Spleen (tissue), 7 donors: ENCODE measurements at regions not wholly inside any gene's neighbourhood (a gene's known extent, or its start where the extent isn't known, plus 50 kb on each side); places are given as distances from the start of the nearest gene placed in this dataset.

Experiments used
- POLR2A ChIP-seq, 3 donors: fragments of 450-650 bp; IDR thresholded peaks; one replicate each; pipeline ENCODE4 v1.5.1; 2017; ENCODE audit warnings: antibody characterized with exemption in 3 of 3, mild to moderate bottlenecking in 1 of 3
- POLR2AphosphoS5 ChIP-seq, 3 donors: sonication (generic); formaldehyde crosslinking; IDR thresholded peaks; one replicate each; pipeline ENCODE4 v1.5.1; 2017; ENCODE audit warnings: antibody characterized with exemption in 3 of 3
- TF ChIP-seq, protein P1 (sequence below), 11 experiments: fragments of 200-600 bp in 7 of 11; fragments of 450-650 bp in 4 of 11; sonication (generic) in 4 of 11; IDR thresholded peaks in 8 of 11; conservative IDR thresholded peaks in 3 of 11; 1 replicate in 7 of 11; 2 replicates in 4 of 11; pipeline versions ENCODE4 v1.4.0 to v1.8.0; 2016 to 2021; ENCODE audit warnings: antibody characterized with exemption in 11 of 11, inconsistent platforms in 4 of 11, mild to moderate bottlenecking in 1 of 11
- donor health status: DM: no; HTN: no; CAD: no; lungs with moderate emphysema.
- donor health status: DM: no; HTN: no; CAD: no.
- donor health status: DM: no; HTN: no; CAD: no.

DNA sequence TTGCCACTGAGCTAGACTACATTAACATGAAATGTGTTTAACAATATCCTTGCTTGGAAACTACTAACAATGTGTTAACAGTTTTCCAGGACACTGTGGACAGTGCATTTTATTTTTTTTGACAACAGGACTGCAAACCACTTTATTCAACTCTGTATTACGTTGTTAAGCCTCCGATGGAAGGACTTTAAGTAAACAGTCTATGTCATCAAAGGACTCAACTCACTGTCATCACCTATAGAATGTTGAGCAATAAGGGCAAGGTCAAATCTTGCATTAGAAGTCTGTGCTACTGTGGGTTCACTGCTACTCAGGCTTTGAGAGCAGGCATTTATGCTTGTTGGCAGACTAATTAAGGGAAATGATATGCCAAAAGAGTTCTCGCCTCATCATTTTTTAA, 483.7 kb downstream of the FLRT2 start:
- TF ChIP-seq, protein P1, sequence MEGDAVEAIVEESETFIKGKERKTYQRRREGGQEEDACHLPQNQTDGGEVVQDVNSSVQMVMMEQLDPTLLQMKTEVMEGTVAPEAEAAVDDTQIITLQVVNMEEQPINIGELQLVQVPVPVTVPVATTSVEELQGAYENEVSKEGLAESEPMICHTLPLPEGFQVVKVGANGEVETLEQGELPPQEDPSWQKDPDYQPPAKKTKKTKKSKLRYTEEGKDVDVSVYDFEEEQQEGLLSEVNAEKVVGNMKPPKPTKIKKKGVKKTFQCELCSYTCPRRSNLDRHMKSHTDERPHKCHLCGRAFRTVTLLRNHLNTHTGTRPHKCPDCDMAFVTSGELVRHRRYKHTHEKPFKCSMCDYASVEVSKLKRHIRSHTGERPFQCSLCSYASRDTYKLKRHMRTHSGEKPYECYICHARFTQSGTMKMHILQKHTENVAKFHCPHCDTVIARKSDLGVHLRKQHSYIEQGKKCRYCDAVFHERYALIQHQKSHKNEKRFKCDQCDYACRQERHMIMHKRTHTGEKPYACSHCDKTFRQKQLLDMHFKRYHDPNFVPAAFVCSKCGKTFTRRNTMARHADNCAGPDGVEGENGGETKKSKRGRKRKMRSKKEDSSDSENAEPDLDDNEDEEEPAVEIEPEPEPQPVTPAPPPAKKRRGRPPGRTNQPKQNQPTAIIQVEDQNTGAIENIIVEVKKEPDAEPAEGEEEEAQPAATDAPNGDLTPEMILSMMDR (IDR thresholded peaks at IDR 0.05 in 8 of 11, conservative IDR thresholded peaks at IDR 0.05 in 3 of 11), result no peak
- TF ChIP-seq POLR2A (IDR thresholded peaks at IDR 0.05) (no peak), POLR2AphosphoS5 (IDR thresholded peaks at IDR 0.05) (no peak)
